Vagina (tissue), 2 donors: ENCODE measurements at regions not wholly inside any gene's neighbourhood (a gene's known extent, or its start where the extent isn't known, plus 50 kb on each side); places are given as distances from the start of the nearest gene placed in this dataset.

Source experiments
- DNase-seq, 2 donors: peaks; one replicate each; pipeline ENCODE4 v3.0.0-alpha.2; 2017; ENCODE audit errors: extremely low spot score in 2 of 2
- H3K27ac ChIP-seq: fragments of 200-600 bp; sonication (generic); one replicate; pipeline ENCODE4 v1.5.1; 2019
- H3K27me3 ChIP-seq: fragments of 200-600 bp; sonication (generic); one replicate; pipeline ENCODE4 v1.5.1; 2019
- H3K36me3 ChIP-seq, 2 donors: fragments of 200-600 bp; sonication (generic); one replicate each; pipeline ENCODE4 v1.5.1; 2017 to 2019
- H3K4me1 ChIP-seq: fragments of 200-600 bp; sonication (generic); one replicate; pipeline ENCODE4 v1.5.1; 2019
- H3K4me3 ChIP-seq, 2 donors: fragments of 200-600 bp; sonication (generic); 1 replicate in 1 of 2; 2 replicates in 1 of 2; pipeline ENCODE4 v1.5.1; 2016 to 2019
- H3K9me3 ChIP-seq: fragments of 200-600 bp; sonication (generic); one replicate; pipeline ENCODE4 v1.5.1; 2019
- POLR2A ChIP-seq, 2 donors: fragments of 450-650 bp; IDR thresholded peaks; one replicate each; pipeline ENCODE4 v1.6.1; 2017; ENCODE audit warnings: antibody characterized with exemption in 2 of 2, mild to moderate bottlenecking in 2 of 2, moderate library complexity in 2 of 2
- POLR2AphosphoS5 ChIP-seq, 2 donors: sonication (generic); formaldehyde crosslinking; IDR thresholded peaks; one replicate each; pipeline ENCODE4 v1.9.0; 2017; ENCODE audit warnings: antibody characterized with exemption in 2 of 2, mild to moderate bottlenecking in 2 of 2, low read depth in 1 of 2; ENCODE audit not compliant: insufficient read depth in 1 of 2
- intact Hi-C: fragments of 100-400 bp; cut with DNase I; formaldehyde crosslinking; loops from one replicate; pipeline ENCODE4 v1.15.1; 2023
- TF ChIP-seq, protein P1 (sequence below), 3 experiments: fragments of 450-650 bp in 2 of 3; fragments of 200-600 bp in 1 of 3; sonication (generic) in 1 of 3; IDR thresholded peaks; one replicate each; pipeline ENCODE4 v1.5.1; 2017 to 2019; ENCODE audit warnings: antibody characterized with exemption in 3 of 3, mild to moderate bottlenecking in 2 of 3, moderate library complexity in 2 of 3

DNA sequence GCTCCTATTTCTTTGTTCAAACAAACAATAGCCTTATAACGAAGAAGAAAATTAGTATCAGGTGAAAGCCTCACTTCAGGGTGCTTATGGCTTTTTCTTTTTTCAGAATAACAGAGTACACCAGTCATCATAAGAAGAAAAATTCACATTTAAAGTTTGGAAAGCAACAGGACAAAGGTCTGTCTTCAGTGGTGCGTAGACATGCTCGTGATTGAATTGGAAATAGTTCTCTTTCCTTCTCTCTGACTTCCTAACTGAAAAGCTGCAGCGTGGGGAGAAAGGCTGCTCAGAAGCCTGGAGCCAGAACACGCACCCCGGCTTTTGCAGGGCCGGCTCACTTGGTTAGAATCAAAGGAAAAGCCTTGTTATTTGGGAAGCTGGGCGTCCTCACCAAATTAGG, 127.6 kb upstream of the ZNF516 start:
- H3K36me3 ChIP-seq: no peaks in the 10 kb centered on the region
- TF ChIP-seq POLR2AphosphoS5 (IDR thresholded peaks at IDR 0.05; ENCODE audit: insufficient read depth in 1 of 2, low read depth in 1 of 2) (no peak), POLR2A (IDR thresholded peaks at IDR 0.05) (no peak)
- TF ChIP-seq, protein P1, sequence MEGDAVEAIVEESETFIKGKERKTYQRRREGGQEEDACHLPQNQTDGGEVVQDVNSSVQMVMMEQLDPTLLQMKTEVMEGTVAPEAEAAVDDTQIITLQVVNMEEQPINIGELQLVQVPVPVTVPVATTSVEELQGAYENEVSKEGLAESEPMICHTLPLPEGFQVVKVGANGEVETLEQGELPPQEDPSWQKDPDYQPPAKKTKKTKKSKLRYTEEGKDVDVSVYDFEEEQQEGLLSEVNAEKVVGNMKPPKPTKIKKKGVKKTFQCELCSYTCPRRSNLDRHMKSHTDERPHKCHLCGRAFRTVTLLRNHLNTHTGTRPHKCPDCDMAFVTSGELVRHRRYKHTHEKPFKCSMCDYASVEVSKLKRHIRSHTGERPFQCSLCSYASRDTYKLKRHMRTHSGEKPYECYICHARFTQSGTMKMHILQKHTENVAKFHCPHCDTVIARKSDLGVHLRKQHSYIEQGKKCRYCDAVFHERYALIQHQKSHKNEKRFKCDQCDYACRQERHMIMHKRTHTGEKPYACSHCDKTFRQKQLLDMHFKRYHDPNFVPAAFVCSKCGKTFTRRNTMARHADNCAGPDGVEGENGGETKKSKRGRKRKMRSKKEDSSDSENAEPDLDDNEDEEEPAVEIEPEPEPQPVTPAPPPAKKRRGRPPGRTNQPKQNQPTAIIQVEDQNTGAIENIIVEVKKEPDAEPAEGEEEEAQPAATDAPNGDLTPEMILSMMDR (IDR thresholded peaks at IDR 0.05): no peak
- DNase-seq: no peak
- H3K4me3 ChIP-seq: no peak overlapping the region
- no peaks in the 10 kb centered on the region for H3K9me3 ChIP-seq
- intact Hi-C loops: loop anchor here (5.0 kb wide), 1 partner anchor 215 kb away; no protein-coding TSS in a partner anchor
- no peaks in the 10 kb centered on the region for H3K27me3 ChIP-seq
- H3K27ac ChIP-seq: peak overlapping the region; percentile 84
- H3K4me1 ChIP-seq: peaks cover 42% of the 10 kb centered on the region

DNA sequence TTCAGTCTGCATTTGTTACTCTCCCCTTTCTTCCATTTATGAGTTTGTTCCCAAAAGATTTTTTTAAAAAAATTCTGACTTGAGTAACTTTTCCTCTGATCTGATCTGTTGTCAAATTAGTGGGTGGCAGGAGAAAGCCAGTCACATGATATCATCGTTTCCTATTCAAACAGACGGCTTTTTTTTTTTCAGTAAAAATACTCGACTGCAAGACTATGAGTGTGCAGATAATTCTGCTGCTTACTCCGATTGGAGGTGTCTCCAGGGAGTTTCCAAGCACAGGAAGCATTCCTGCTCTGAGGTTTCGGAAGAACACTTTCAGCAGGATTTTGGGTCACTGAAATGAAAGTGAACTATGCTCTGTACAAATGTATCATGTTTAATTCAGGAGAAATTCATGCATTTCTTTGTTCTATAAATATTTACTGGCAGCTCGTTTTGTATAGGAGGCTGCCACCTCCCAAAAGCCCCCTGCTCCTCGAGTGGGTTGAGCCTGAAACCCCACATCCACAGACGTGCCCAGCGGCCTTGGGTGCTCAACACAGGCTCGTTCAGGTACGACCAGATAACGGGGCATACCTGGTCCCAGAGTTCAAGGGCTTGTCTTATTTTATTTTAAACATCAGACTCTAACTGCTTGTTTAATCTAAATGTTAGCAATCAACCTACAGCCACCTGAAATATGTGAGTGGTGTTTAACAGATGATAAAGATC, 126.9 kb upstream of the ZNF516 start:
- Histone ChIP-seq H3K27me3 (no peaks in the 10 kb centered on the region), H3K9me3 (no peaks in the 10 kb centered on the region), H3K36me3 (no peaks in the 10 kb centered on the region), H3K4me3 (peak overlapping the region; percentile 35 to 46), H3K27ac (peak overlapping the region; percentile 84), H3K4me1 (peaks cover 42% of the 10 kb centered on the region)
- intact Hi-C loops: loop anchor here (5.0 kb wide), 1 partner anchor 215 kb away; no protein-coding TSS in a partner anchor
- DNase-seq: no peak
- TF ChIP-seq, protein P1 (IDR thresholded peaks at IDR 0.05): no peak
- peak in 1 of 2 donors; percentile 8 for TF ChIP-seq POLR2A (IDR thresholded peaks at IDR 0.05)

DNA sequence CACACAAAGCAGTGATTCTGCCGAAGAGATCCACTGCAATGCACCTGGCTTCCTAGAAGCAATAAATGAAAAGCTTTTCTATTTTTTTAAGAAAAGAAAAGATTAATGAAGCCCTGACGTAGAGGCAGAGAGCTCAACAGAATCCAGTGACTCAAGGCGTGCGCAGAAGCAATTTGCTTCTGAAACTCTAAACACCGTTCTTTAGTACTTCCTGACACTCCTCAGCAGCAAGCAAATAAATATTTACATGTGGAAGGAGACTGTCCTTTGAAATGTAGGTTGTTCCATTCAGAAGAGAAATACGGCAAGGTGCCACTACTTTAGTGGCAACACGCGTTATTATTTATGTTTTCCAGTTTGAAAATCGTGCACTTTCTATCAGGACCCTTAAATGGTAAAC, 126.2 kb upstream of the ZNF516 start:
- Histone ChIP-seq H3K4me3 (peak overlapping the region; percentile 35 to 46), H3K27ac (peak overlapping the region; percentile 84), H3K9me3 (no peaks in the 10 kb centered on the region), H3K27me3 (no peaks in the 10 kb centered on the region), H3K4me1 (peaks cover 42% of the 10 kb centered on the region), H3K36me3 (no peaks in the 10 kb centered on the region)
- TF ChIP-seq, protein P1 (IDR thresholded peaks at IDR 0.05): no peak
- no peak for TF ChIP-seq POLR2AphosphoS5 (IDR thresholded peaks at IDR 0.05; ENCODE audit: insufficient read depth in 1 of 2, low read depth in 1 of 2)
- TF ChIP-seq POLR2A (IDR thresholded peaks at IDR 0.05): no peak
- intact Hi-C loops: loop anchor here (5.0 kb wide), 1 partner anchor 214 kb away; no protein-coding TSS in a partner anchor
- DNase-seq: no peak

DNA sequence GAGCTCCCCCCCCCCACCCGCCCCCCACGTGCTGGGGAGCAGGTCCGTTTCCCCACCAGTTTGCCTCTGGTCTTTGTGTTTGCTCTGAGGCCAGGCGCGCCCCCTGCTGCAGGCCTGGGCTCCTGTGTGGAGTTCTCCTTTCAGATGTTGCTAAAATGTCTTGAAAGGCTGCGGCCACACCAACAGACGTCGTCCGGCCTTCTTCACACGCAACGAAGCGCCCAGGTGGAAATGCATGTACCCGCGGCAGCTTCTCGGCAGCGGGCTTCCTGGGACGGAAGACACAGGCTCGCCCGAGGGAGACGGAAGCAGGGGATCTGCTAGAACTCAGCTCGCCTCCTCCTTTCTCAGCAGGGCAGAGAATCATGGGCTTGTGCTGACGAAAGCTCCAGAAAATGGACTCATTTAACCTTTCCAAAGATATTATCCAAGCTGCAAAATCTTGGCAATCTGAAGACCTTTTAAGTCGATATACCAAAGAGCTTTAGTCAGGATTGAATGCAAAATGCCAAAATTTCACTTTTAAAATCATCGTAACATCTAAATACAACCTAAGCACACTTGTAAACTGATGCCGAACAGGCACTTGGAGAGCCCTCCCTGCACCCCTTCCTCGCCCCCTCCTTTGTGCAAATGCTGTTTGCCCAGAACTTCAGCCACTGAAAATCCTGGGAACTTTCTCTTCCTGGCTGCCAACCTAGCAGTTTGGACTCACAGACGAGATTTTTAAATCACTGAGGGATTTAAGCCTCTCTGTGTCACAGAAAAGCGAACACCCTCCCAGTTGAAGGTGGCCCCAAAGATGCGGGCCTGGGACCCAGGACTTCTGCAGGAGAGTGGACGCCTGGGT, 125.5 kb upstream of the ZNF516 start:
- intact Hi-C loops: loop anchor here (5.0 kb wide), 1 partner anchor 213 kb away; no protein-coding TSS in a partner anchor
- peak overlapping the region; percentile 35 to 46 for H3K4me3 ChIP-seq
- TF ChIP-seq POLR2A (IDR thresholded peaks at IDR 0.05): no peak
- TF ChIP-seq, protein P1 (IDR thresholded peaks at IDR 0.05): peak in 2 of 3 experiments; percentile 31 to 54
- peak in 1 of 2 donors; percentile 28 for TF ChIP-seq POLR2AphosphoS5 (IDR thresholded peaks at IDR 0.05; ENCODE audit: insufficient read depth in 1 of 2, low read depth in 1 of 2)
- peaks cover 42% of the 10 kb centered on the region for H3K4me1 ChIP-seq
- H3K27me3 ChIP-seq: no peaks in the 10 kb centered on the region
- DNase-seq: no peak
- H3K27ac ChIP-seq: peak overlapping the region; percentile 84
- no peaks in the 10 kb centered on the region for H3K9me3 ChIP-seq
- no peaks in the 10 kb centered on the region for H3K36me3 ChIP-seq
